T-helper 1 cell (primary cell): ENCODE measurements at regions not wholly inside any gene's neighbourhood (a gene's known extent, or its start where the extent isn't known, plus 50 kb on each side); places are given as distances from the start of the nearest gene placed in this dataset.

Experiments used
- DNase-seq, 5 donors: peaks; one replicate each; pipeline ENCODE4 v3.0.0-alpha.2; 2012 to 2020

- DNase-seq = no peak
These were observed 357.0 kb downstream of the NR2F2 start for GRCh38 chr15:96687388-96688107.

DNA sequence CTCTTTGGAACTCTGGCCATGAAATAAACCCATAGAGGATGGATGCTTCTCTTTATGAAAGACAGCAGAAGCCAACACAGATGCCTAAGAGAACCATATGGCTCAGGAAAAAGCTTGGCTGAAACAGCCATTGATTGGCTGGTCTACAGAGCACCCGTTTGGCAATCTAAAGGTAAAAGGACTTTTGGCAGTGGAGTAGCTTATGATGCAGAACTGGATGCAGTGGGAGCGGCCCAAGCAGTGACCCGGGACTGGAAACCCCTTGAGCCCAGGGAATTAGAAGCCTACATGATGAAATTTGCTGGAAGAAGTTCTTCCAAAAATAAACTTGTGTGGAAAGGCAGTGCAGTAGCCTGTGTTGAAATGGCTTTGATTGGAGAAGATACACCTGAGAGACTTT, 360.2 kb downstream of the NR2F2 start:
- no peak for DNase-seq

DNA sequence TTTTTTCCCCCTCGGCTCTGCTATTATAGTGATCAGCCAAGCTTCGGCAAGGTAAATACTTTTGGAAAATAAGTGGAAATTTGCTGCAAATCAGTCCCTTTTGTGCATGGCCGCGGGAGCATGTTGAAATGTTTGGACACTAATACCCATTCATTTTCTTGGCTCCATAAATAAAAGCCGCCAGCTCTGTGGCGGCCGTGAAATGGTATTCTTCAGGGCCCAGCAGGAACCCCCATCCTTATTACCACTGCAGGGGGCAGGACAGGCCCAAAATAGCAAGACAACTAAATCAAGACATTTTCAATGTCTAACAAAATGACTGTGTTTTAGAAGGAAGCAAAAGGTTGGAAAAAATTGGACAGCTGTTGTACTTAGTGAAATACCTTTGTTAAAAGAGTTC, 362.3 kb downstream of the NR2F2 start:
- DNase-seq = no peak

GRCh38 chr15:96693515-96693914, 363.0 kb downstream of the NR2F2 start:
- DNase-seq = no peak

DNA sequence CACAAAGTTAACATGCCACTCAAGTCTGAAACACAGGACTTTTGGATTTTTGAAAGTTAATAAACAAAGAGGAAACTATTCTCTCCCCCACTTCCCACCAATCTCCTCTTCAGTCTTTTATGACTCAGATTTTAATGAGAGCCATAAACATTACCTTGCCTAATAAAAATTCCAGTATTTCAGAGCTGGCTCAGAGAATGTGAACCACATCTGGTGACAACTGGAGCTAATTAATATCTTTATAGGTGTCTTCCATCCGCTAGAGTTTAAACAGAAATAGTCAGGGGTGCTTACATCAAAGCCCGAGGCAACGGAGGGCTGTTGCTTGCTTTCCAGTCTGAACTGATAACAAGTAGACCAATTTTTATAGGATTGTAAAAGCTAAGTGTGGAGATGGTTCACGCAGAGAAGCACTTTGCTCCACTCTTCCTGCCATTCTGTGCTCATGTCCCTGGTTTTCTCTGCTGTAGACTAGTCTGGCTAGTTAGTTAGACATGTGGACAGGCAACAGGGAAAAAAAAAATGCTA, 363.6 kb downstream of the NR2F2 start:
- no peak for DNase-seq

- DNase-seq = no peak
These were observed 364.9 kb downstream of the NR2F2 start for GRCh38 chr15:96695426-96695825.

DNA sequence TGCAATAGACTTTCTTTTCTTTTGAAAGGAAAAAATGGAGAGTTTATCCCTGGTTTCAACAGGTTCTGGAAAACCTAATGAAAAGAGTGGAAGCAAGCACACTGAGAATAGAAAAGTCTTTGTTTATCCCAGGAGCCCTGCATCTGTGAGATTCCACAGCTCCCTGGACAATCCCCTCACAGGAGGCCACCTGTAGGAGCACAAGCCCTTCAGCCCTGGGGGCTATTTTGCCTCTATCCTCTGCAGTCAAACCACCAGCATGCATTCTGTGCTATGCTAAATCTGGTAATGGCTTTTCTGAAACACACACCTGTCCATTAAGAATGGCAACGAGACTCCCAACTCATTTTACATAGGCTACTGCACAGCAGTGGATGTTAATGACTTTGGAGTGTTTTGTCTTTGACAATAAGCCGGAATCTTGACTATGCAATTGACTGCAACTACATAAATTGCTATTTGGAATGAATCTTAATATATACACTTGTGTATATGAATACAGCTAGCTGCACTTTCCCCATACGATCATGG, 369.4 kb downstream of the NR2F2 start:
- DNase-seq = no peak

GRCh38 chr15:96700555-96700954, 370.1 kb downstream of the NR2F2 start:
- no peak for DNase-seq

- no peak for DNase-seq
These were observed 370.9 kb downstream of the NR2F2 start for GRCh38 chr15:96701443-96701842.

- DNase-seq = no peak
These were observed 371.4 kb downstream of the NR2F2 start for GRCh38 chr15:96701877-96702276.

DNA sequence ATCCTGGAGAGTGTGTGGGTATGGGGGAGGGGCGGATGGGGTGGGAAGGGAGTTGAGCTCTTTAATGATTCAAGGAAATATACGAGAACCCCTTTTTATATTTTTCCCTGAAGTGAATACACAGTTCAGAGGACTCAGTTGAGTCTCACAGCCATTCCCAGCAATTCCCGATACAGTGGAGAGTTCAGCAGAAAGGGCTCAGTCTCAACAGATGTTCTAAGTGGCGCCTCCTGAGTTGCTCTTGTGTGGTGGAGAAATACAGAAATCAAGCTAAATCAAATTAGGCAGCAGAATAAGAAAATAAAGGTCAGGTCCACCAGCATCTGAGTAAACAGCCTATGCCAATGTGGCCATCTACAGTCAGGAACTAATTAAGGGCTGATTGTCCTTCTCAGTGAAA, 372.1 kb downstream of the NR2F2 start:
- DNase-seq = no peak

- DNase-seq = no peak
These were observed 372.6 kb downstream of the NR2F2 start for GRCh38 chr15:96703091-96703490.

- DNase-seq = no peak
These were observed 373.5 kb downstream of the NR2F2 start for GRCh38 chr15:96703794-96704550.

DNA sequence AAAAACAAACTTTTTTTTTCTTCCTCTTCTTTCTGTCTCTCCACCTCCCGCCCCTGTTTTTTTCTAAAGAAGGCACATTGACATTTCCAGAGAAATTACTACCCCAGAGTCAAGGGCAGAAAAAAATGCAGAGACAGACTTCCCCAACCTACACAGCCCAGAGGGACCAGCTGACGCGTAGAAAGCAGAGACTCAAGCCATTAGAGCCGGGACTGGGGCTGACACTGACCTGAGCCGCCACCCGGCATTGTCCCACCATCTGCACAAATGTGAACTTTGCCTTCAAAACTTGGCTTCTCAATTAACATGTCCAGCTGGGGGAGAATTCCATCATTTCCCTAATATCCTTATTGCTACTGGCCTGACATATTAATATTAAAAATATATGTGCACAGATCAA, 385.6 kb downstream of the NR2F2 start:
- no peak for DNase-seq

GRCh38 chr15:96716478-96716877, 386.0 kb downstream of the NR2F2 start:
- no peak for DNase-seq

GRCh38 chr15:96720251-96720650, 389.8 kb downstream of the NR2F2 start:
- no peak for DNase-seq

DNA sequence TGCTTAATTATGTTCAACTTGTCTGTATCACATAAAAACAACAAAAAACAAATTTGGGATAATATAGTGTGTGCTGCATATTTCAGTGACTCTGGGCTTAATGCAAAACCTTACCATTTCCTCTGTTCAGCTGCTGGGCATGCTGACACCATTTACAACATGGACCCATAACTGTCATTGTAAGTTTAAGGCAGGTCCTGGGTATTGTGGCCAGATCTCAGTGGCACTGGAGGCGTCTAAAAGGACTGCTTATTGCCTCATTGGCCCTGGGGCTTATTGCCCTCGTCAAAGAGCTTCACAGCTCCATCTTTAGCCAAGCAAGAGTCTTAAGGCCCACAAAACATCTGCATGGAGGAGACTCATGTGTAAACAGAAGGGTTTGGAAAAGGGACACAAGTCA, 390.2 kb downstream of the NR2F2 start:
- DNase-seq = no peak

DNA sequence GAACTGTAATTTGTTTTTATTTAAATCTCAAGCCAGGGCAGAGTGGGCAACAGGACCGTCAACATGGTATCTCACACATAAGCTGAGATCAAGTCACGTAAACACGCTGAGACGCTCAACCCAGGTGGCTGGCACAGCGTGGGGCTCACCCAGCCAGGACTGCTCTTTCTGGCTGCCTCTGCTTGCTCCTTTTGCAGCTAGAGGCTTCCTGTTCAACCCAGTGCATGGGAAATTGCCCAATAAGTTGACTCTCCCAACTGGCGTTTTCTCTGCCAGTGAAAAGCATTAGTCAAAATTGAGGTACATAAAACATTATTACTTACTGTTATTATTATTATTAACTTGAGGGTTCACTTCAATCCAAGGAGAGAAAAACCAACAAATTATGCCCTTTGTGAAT, 398.1 kb downstream of the NR2F2 start:
- DNase-seq = no peak

- no peak for DNase-seq
These were observed 402.2 kb downstream of the NR2F2 start for GRCh38 chr15:96732704-96733103.

DNA sequence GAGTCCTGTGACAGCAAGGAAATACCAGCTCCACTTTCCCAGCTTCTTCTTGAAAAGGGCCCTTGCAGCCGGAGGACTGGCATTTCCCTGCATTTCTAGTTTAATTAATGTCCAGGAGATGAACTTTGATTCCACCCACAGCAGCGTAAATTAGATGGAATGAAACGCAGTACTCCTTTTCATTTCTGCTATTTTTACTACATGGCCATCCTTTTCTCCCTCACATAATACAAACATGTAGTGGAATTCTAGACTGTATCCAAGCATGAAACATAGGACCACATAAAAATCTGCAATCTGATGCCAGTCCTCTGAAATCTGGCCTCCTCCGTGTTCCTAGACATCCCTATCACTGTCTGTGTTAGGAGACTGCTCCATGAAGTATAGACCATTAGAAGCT, 403.2 kb downstream of the NR2F2 start:
- no peak for DNase-seq

GRCh38 chr15:96735632-96736240, 405.2 kb downstream of the NR2F2 start:
- no peak for DNase-seq

DNA sequence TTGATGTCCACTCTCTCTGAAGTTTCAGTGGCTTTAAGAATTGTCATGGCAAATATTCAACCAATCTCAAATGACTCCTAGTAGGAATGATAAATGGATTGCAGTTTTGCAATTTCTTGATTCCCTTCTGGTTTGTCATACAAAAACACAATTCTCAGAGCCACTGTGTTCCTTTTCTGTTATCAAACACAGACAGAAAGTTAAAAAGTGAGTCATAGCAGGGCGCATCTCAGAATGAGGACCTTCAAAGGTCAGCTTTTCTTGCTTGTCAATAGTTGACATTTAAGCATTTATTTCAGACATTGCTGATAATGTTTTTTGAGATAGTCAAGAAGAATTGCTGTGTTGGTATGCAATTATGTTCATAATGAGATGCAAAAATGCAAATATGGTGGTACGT, 405.9 kb downstream of the NR2F2 start:
- DNase-seq = no peak

GRCh38 chr15:96737408-96737807, 406.9 kb downstream of the NR2F2 start:
- no peak for DNase-seq

DNA sequence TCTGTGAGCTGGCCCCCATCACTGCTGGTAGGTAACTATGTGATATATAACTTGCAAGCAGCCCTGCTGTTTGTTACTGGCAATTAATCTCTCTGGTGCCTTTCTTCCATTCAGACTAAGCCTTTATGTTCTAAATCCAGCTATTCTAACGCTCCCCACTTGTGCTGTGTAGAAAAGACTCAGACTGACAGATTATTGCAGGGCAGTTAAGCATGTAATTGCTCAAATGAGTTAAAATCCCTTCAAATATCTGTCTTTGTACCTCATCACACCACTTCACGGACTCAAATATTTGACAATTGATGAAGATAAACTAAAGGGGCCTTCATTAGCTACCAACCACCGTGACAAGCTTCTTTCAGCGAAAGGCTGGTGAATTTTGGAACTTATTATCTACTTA, 416.2 kb downstream of the NR2F2 start:
- no peak for DNase-seq
